Caco-2 (cell line): ENCODE measurements at regions not wholly inside any gene's neighbourhood (a gene's known extent, or its start where the extent isn't known, plus 50 kb on each side); places are given as distances from the start of the nearest gene placed in this dataset.

ENCODE experiments used
- BruUV-seq: library from RNA; stranded (reverse); fragments of 400-500 nt; replicated peaks from 2 replicates; lab custom pipeline; 2021; lab: Mats Ljungman, UMichigan
- CTCF ChIA-PET: fragments of 300-600 bp; sonication (Branson Sonifier 250); formaldehyde crosslinking; loops from one replicate; lab custom pipeline; 2022; ENCODE audit warnings: antibody characterized with exemption; lab: Charles Lee
- POLR2A ChIA-PET: fragments of 300-600 bp; sonication (Branson Sonifier 250); formaldehyde crosslinking; loops from one replicate; lab custom pipeline; 2022; ENCODE audit warnings: antibody characterized with exemption; lab: Charles Lee
- DNase-seq, 2 experiments: peaks; one replicate each; pipeline versions ENCODE4 v3.0.0 to v3.0.0-alpha.2; 2020 to 2022
- H3K27me3 ChIP-seq: replicated peaks from 2 replicates; pipeline ENCODE4 v1.6.0; 2011; ENCODE audit warnings: low read length; ENCODE audit not compliant: control insufficient read depth, insufficient read depth
- H3K36me3 ChIP-seq: 2 replicates; pipeline ENCODE4 v1.5.1; 2011; ENCODE audit warnings: low read length; ENCODE audit not compliant: control insufficient read depth, insufficient read depth
- H3K4me1 ChIP-seq: fragments of 250-450 bp; sonication (Bioruptor Pico); 2 replicates; pipeline ENCODE4 v1.5.1; 2020; ENCODE audit warnings: mild to moderate bottlenecking
- H3K4me3 ChIP-seq: 2 replicates; pipeline ENCODE4 v1.5.1; 2011; ENCODE audit warnings: low read depth, mild to moderate bottlenecking, control low read depth, low read length
- H3K9me3 ChIP-seq: fragments of 250-450 bp; sonication (Bioruptor Pico); 2 replicates; pipeline ENCODE4 v1.5.1; 2020; ENCODE audit warnings: mild to moderate bottlenecking, moderate library complexity
- H3K27ac Mint-ChIP-seq: one replicate; pipeline ENCODE4 v1.8.0; 2022; ENCODE audit warnings: mixed read lengths; ENCODE audit not compliant: unreplicated experiment
- H3K27me3 Mint-ChIP-seq: one replicate; pipeline ENCODE4 v1.8.0; 2022; ENCODE audit warnings: mixed read lengths; ENCODE audit not compliant: insufficient read depth, unreplicated experiment
- H3K36me3 Mint-ChIP-seq: one replicate; pipeline ENCODE4 v1.8.0; 2022; ENCODE audit warnings: mild to moderate bottlenecking, mixed read lengths; ENCODE audit not compliant: insufficient read depth, unreplicated experiment
- H3K4me1 Mint-ChIP-seq: one replicate; pipeline ENCODE4 v1.8.0; 2022; ENCODE audit warnings: low read depth, mixed read lengths; ENCODE audit not compliant: unreplicated experiment
- H3K4me3 Mint-ChIP-seq: one replicate; pipeline ENCODE4 v1.8.0; 2022; ENCODE audit warnings: mild to moderate bottlenecking, moderate library complexity, mixed read lengths; ENCODE audit not compliant: unreplicated experiment
- H3K9me3 Mint-ChIP-seq: one replicate; pipeline ENCODE4 v1.8.0; 2022; ENCODE audit warnings: mixed read lengths; ENCODE audit not compliant: unreplicated experiment
- CTCF ChIP-seq, 2 experiments: fragments of 200-600 bp in 1 of 2; IDR thresholded peaks; 1 replicate in 1 of 2; 2 replicates in 1 of 2; pipeline versions ENCODE4 v1.5.1 to v1.8.0; 2011 to 2022; ENCODE audit warnings: antibody characterized with exemption in 1 of 2, control low read depth in 1 of 2, inconsistent platforms in 1 of 2, low read depth in 1 of 2, low read length in 1 of 2, mild to moderate bottlenecking in 1 of 2, moderate library complexity in 1 of 2; ENCODE audit not compliant: insufficient read depth in 1 of 2, severe bottlenecking in 1 of 2, unreplicated experiment in 1 of 2
- intact Hi-C: fragments of 100-400 bp; cut with micrococcal nuclease; formaldehyde crosslinking; loops from one replicate; pipeline ENCODE4 v1.10.0; 2022; ENCODE audit not compliant: unreplicated experiment

- H3K9me3 ChIP-seq: no peaks in the 10 kb centered on the region
- no peak for DNase-seq
- Mint-ChIP-seq H3K9me3 (peaks cover 9% of the 10 kb centered on the region), H3K27ac (no peak overlapping the region), H3K36me3 (no peaks in the 10 kb centered on the region), H3K4me3 (no peak overlapping the region), H3K27me3 (no peaks in the 10 kb centered on the region), H3K4me1 (no peaks in the 10 kb centered on the region)
- TF ChIP-seq CTCF (IDR thresholded peaks at IDR 0.05; ENCODE audit: insufficient read depth in 1 of 2, low read depth in 1 of 2, low read length in 1 of 2, severe bottlenecking in 1 of 2, unreplicated experiment in 1 of 2): no peak
- H3K4me3 ChIP-seq: no peak overlapping the region
- no TSS peak for BruUV-seq
- intact Hi-C loops: no loop called here
- H3K4me1 ChIP-seq: no peaks in the 10 kb centered on the region
- H3K36me3 ChIP-seq: no peaks in the 10 kb centered on the region
- H3K27me3 ChIP-seq: no peaks in the 10 kb centered on the region
- POLR2A ChIA-PET: no interaction called here
- CTCF ChIA-PET: no interaction called here
Measured at GRCh38 chrX:94560930-94561329, 886.9 kb downstream of the FAM133A start.

GRCh38 chrX:94576367-94577004 is 902.5 kb downstream of the FAM133A start:
- CTCF ChIA-PET: no interaction called here
- intact Hi-C loops: no loop called here
- Mint-ChIP-seq H3K4me3 (no peak overlapping the region), H3K9me3 (no peaks in the 10 kb centered on the region), H3K4me1 (no peaks in the 10 kb centered on the region), H3K27ac (no peak overlapping the region), H3K36me3 (no peaks in the 10 kb centered on the region), H3K27me3 (no peaks in the 10 kb centered on the region)
- POLR2A ChIA-PET: no interaction called here
- no TSS peak for BruUV-seq
- Histone ChIP-seq H3K9me3 (no peaks in the 10 kb centered on the region), H3K4me3 (no peak overlapping the region), H3K36me3 (no peaks in the 10 kb centered on the region), H3K4me1 (no peaks in the 10 kb centered on the region), H3K27me3 (no peaks in the 10 kb centered on the region)
- no peak for TF ChIP-seq CTCF (IDR thresholded peaks at IDR 0.05; ENCODE audit: insufficient read depth in 1 of 2, low read depth in 1 of 2, low read length in 1 of 2, severe bottlenecking in 1 of 2, unreplicated experiment in 1 of 2)
- no peak for DNase-seq

- DNase-seq: no peak
- intact Hi-C loops: no loop called here
- no peaks in the 10 kb centered on the region for H3K27me3 Mint-ChIP-seq
- BruUV-seq: no TSS peak
- Histone ChIP-seq H3K9me3 (no peaks in the 10 kb centered on the region), H3K4me3 (no peak overlapping the region), H3K4me1 (no peaks in the 10 kb centered on the region), H3K27me3 (no peaks in the 10 kb centered on the region), H3K36me3 (no peaks in the 10 kb centered on the region)
- ChIA-PET CTCF (no interaction called here), POLR2A (no interaction called here)
- no peaks in the 10 kb centered on the region for H3K4me1 Mint-ChIP-seq
- H3K36me3 Mint-ChIP-seq: no peaks in the 10 kb centered on the region
- no peak overlapping the region for H3K27ac Mint-ChIP-seq
- H3K4me3 Mint-ChIP-seq: no peak overlapping the region
- no peaks in the 10 kb centered on the region for H3K9me3 Mint-ChIP-seq
- TF ChIP-seq CTCF (IDR thresholded peaks at IDR 0.05; ENCODE audit: insufficient read depth in 1 of 2, low read depth in 1 of 2, low read length in 1 of 2, severe bottlenecking in 1 of 2, unreplicated experiment in 1 of 2): no peak
Measured at GRCh38 chrX:94600077-94600476, 926.1 kb downstream of the FAM133A start.
